HepG2 (cell line): ENCODE measurements at regions not wholly inside any gene's neighbourhood (a gene's known extent, or its start where the extent isn't known, plus 50 kb on each side); places are given as distances from the start of the nearest gene placed in this dataset.

ENCODE experiments used
- ATAC-seq: fragments of 200-7000 bp; cut with Tn5 transposase; 3 replicates; pipeline ENCODE4 v1.9.1; 2020; ENCODE audit warnings: mild to moderate bottlenecking, moderate library complexity
- BruUV-seq: library from RNA; stranded (reverse); fragments of 400-500 nt; replicated peaks from 2 replicates; lab custom pipeline; 2021; lab: Mats Ljungman, UMichigan
- CTCF ChIA-PET: fragments of 300-600 bp; formaldehyde crosslinking; extraction: SDS; loops from one replicate; lab custom pipeline; 2021; ENCODE audit warnings: low total read pairs, inconsistent platforms, low intra/inter-chr PET ratio; lab: Yijun Ruan, JAX
- POLR2A ChIA-PET: fragments of 350-600 bp; sonication (Branson Sonifier 250); formaldehyde crosslinking; loops from one replicate; lab custom pipeline; 2020; ENCODE audit warnings: antibody characterized with exemption, inconsistent platforms; lab: Yijun Ruan, JAX
- DNase-seq: peaks from one replicate; pipeline ENCODE4 v3.0.0-alpha.2; 2015; ENCODE audit warnings: low spot score
- FAIRE-seq: peaks from 3 replicates; lab custom pipeline; 2011; peaks lifted over from hg19 to GRCh38; lab: Jason Lieb, UNC
- H2AFZ ChIP-seq: one replicate; pipeline ENCODE4 v1.6.1; 2011; ENCODE audit warnings: low read length, inconsistent platforms
- H3K27ac ChIP-seq: fragments of 300-600 bp; 3 replicates; pipeline ENCODE4 v1.8.0; 2011; ENCODE audit warnings: mixed run types, mild to moderate bottlenecking, mixed read lengths, low read length, inconsistent platforms; ENCODE audit not compliant: insufficient read depth; ENCODE audit errors: extremely low read length
- H3K27me3 ChIP-seq, 2 experiments: fragments of 200-600 bp in 1 of 2; 2 replicates in 1 of 2; 3 replicates in 1 of 2; pipeline versions ENCODE4 v1.6.0 to v1.8.0; 2011; ENCODE audit warnings: low read length in 2 of 2, mild to moderate bottlenecking in 2 of 2, moderate library complexity in 2 of 2, inconsistent platforms in 1 of 2; ENCODE audit not compliant: insufficient read depth in 2 of 2, control insufficient read depth in 1 of 2
- H3K36me3 ChIP-seq, 2 experiments: fragments of 200-600 bp in 1 of 2; replicated peaks in 1 of 2; 2 replicates in 1 of 2; 3 replicates in 1 of 2; pipeline versions ENCODE4 v1.5.1 to v1.8.0; 2011; ENCODE audit warnings: low read length in 2 of 2, inconsistent platforms in 1 of 2; ENCODE audit not compliant: insufficient read depth in 2 of 2, control insufficient read depth in 1 of 2
- H3K4me1 ChIP-seq: 2 replicates; pipeline ENCODE4 v1.5.1; 2012; ENCODE audit warnings: low read length, inconsistent platforms; ENCODE audit not compliant: insufficient read depth
- H3K4me2 ChIP-seq: 2 replicates; pipeline ENCODE4 v1.6.0; 2011; ENCODE audit warnings: low read depth, low read length, inconsistent platforms
- H3K4me3 ChIP-seq, 3 experiments: fragments of 200-600 bp in 1 of 3; sonication (generic), shearing (Covaris generic) in 1 of 3; replicated peaks in 1 of 3; 2 replicates each; pipeline ENCODE4 v1.5.1; 2011 to 2016; ENCODE audit warnings: low read length in 3 of 3, inconsistent platforms in 2 of 3, low read depth in 2 of 3, mild to moderate bottlenecking in 2 of 3, control low read depth in 1 of 3, mixed read lengths in 1 of 3; ENCODE audit not compliant: insufficient read depth in 1 of 3
- H3K79me2 ChIP-seq: one replicate; pipeline ENCODE4 v1.6.1; 2011; ENCODE audit warnings: low read length, inconsistent platforms; ENCODE audit not compliant: insufficient read depth
- H3K9ac ChIP-seq: 2 replicates; pipeline ENCODE4 v1.6.0; 2011; ENCODE audit warnings: mild to moderate bottlenecking, low read depth, low read length, inconsistent platforms; ENCODE audit not compliant: insufficient read depth
- H3K9me3 ChIP-seq: 2 replicates; pipeline ENCODE4 v1.5.1; 2012; ENCODE audit warnings: mild to moderate bottlenecking, low read length
- H4K20me1 ChIP-seq: 2 replicates; pipeline ENCODE4 v1.6.0; 2011; ENCODE audit warnings: inconsistent platforms, mild to moderate bottlenecking, low read length, moderate library complexity; ENCODE audit not compliant: insufficient read depth
- AKAP8 ChIP-seq: sonication (generic); formaldehyde crosslinking; IDR thresholded peaks from 2 replicates; pipeline ENCODE4 v1.5.1; 2020; ENCODE audit warnings: mild to moderate bottlenecking, missing genetic modification reagents
- ETV5 ChIP-seq: IDR thresholded peaks from 2 replicates; pipeline ENCODE4 v1.6.1; 2018; ENCODE audit warnings: missing biosample characterization, missing genetic modification reagents, inconsistent platforms, borderline replicate concordance
- FOXP1 ChIP-seq, 2 experiments: fragments of 450-650 bp in 1 of 2; IDR thresholded peaks; 2 replicates each; pipeline ENCODE4 v1.6.1; 2017 to 2018; ENCODE audit warnings: antibody characterized with exemption in 1 of 2
- GTF2F1 ChIP-seq: fragments of 150-350 bp; IDR thresholded peaks from 2 replicates; pipeline ENCODE4 v1.6.1; 2014; ENCODE audit warnings: low read length
- MTA3 ChIP-seq: sonication (generic); formaldehyde crosslinking; IDR thresholded peaks from 2 replicates; pipeline ENCODE4 v1.4.0; 2020; ENCODE audit warnings: missing genetic modification reagents
- NCOA5 ChIP-seq: sonication (generic); formaldehyde crosslinking; IDR thresholded peaks from 2 replicates; pipeline ENCODE4 v1.4.0; 2020; ENCODE audit warnings: missing genetic modification reagents
- PPARG ChIP-seq: conservative IDR thresholded peaks from 2 replicates; pipeline ENCODE4 v1.6.1; 2016; ENCODE audit warnings: missing biosample characterization, missing genetic modification reagents
- RAD21 ChIP-seq: fragments of 450-650 bp; formaldehyde crosslinking; IDR thresholded peaks from 2 replicates; pipeline ENCODE4 v1.5.0; 2020; ENCODE audit warnings: mild to moderate bottlenecking
- SP2 ChIP-seq: sonication (generic); formaldehyde crosslinking; IDR thresholded peaks from 2 replicates; pipeline ENCODE4 v1.5.1; 2020; ENCODE audit warnings: mild to moderate bottlenecking, missing genetic modification reagents
- XRCC5 ChIP-seq: fragments of 200-400 bp; formaldehyde crosslinking; optimal IDR thresholded peaks from 2 replicates; pipeline ENCODE3; 2017; ENCODE audit warnings: mild to moderate bottlenecking, low read length
- ZNF138 ChIP-seq: sonication (generic); formaldehyde crosslinking; IDR thresholded peaks from 2 replicates; pipeline ENCODE4 v1.5.0; 2020; ENCODE audit warnings: mild to moderate bottlenecking, low read depth, missing genetic modification reagents
- ZNF333 ChIP-seq: sonication (generic); formaldehyde crosslinking; IDR thresholded peaks from 2 replicates; pipeline ENCODE4 v1.4.0; 2020; ENCODE audit warnings: mild to moderate bottlenecking, missing genetic modification reagents, borderline replicate concordance
- ZNF562 ChIP-seq: sonication (generic); formaldehyde crosslinking; IDR thresholded peaks from 2 replicates; pipeline ENCODE4 v1.8.0; 2022; ENCODE audit warnings: missing genetic modification reagents, borderline replicate concordance
- ZNF678 ChIP-seq: sonication (generic); formaldehyde crosslinking; IDR thresholded peaks from 2 replicates; pipeline ENCODE4 v1.4.0; 2020; ENCODE audit warnings: mild to moderate bottlenecking, missing genetic modification reagents
- ZNF883 ChIP-seq: sonication (generic); formaldehyde crosslinking; IDR thresholded peaks from 2 replicates; pipeline ENCODE4 v1.5.1; 2020; ENCODE audit warnings: mild to moderate bottlenecking, missing genetic modification reagents; ENCODE audit errors: not compliant biosample characterization
- WGBS: methylation state at CpG from one replicate; pipeline ENCODE4 v1.1.6; 2017; ENCODE audit warnings: low lambda C conversion rate; 5-methylcytosine and 5-hydroxymethylcytosine counted together
- in situ Hi-C: cut with HindIII; loops from 2 replicates; pipeline ENCODE4 v1.10.0; 2017; ENCODE audit warnings: low pct_unique_long_range_greater_than_20kb; ENCODE audit not compliant: extremely low pct_ligation_motif_present
- intact Hi-C: fragments of 100-400 bp; cut with micrococcal nuclease; formaldehyde crosslinking; loops from one replicate; pipeline ENCODE4 v1.10.0; 2022; ENCODE audit not compliant: unreplicated experiment
- TF ChIP-seq, protein P1 (sequence below): sonication (generic); formaldehyde crosslinking; conservative IDR thresholded peaks from 2 replicates; pipeline ENCODE4 v1.4.0; 2020; ENCODE audit warnings: missing genetic modification reagents
- TF ChIP-seq, protein P2 (sequence below): sonication (generic); formaldehyde crosslinking; IDR thresholded peaks from 2 replicates; pipeline ENCODE4 v1.5.0; 2020; ENCODE audit warnings: mild to moderate bottlenecking, missing genetic modification reagents
- TF ChIP-seq, protein P3 (sequence below): sonication (generic); formaldehyde crosslinking; IDR thresholded peaks from 2 replicates; pipeline ENCODE4 v1.5.0; 2020; ENCODE audit warnings: missing genetic modification reagents, mild to moderate bottlenecking, borderline replicate concordance
- TF ChIP-seq, protein P4 (sequence below): sonication (generic); formaldehyde crosslinking; IDR thresholded peaks from 2 replicates; pipeline ENCODE4 v1.8.0; 2022; ENCODE audit warnings: mild to moderate bottlenecking, missing genetic modification reagents

DNA sequence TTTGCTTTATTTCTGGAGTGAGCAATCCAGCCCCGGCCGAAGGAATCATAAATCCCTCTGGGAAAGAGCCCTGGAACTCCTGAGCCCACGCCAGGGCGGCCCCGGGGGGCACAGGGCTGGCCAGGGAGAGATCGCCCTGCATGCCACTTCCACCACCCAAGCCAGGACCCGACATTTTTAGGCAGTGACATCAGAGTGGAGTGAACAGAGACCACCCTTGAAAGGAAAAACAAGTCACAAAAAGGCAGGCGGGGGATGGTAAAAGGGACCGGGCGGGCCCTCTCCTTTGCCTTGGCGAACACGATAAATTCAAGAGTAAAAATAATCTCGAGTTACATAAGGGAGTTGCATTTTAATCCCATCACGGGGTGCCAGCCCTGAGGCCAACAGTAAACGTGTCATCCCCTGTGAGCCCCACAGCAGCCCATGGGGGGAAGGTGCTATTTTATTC, 284.1 kb downstream of the C16orf95 start:
- no peak overlapping the region for H3K4me2 ChIP-seq
- no peaks in the 10 kb centered on the region for H4K20me1 ChIP-seq
- H3K9me3 ChIP-seq = no peaks in the 10 kb centered on the region
- ATAC-seq (no peak), DNase-seq (no peak), FAIRE-seq (no peak)
- in situ Hi-C loops (no loop called here), intact Hi-C loops (no loop called here)
- no peak overlapping the region for H3K27ac ChIP-seq
- no peaks in the 10 kb centered on the region for H3K36me3 ChIP-seq
- H2AFZ ChIP-seq = no peak overlapping the region
- WGBS = 26% methylated on average over 15 of the region's 15 CpGs
- H3K9ac ChIP-seq = no peak overlapping the region
- H3K27me3 ChIP-seq = peaks cover 0 to 48% of the 10 kb centered on the region in 2 experiments; a peak in 4 of 5 replicates
- no peaks in the 10 kb centered on the region for H3K79me2 ChIP-seq
- ChIA-PET CTCF (no interaction called here), POLR2A (no interaction called here)
- no peak overlapping the region for H3K4me3 ChIP-seq
- no peaks in the 10 kb centered on the region for H3K4me1 ChIP-seq
- BruUV-seq = no TSS peak
- TF ChIP-seq ZNF678 (CRISPR knock-in tag) = no peak
- TF ChIP-seq FOXP1 (IDR thresholded peaks at IDR 0.05) = no peak
- no peak for TF ChIP-seq FOXP1 (CRISPR knock-in tag; IDR thresholded peaks at IDR 0.05)
- no peak for TF ChIP-seq RAD21
- TF ChIP-seq NCOA5 (CRISPR knock-in tag) = no peak
- TF ChIP-seq ZNF333 (CRISPR knock-in tag) = no peak
- TF ChIP-seq MTA3 (CRISPR knock-in tag) = no peak
- no peak for TF ChIP-seq ZNF562
- no peak for TF ChIP-seq ZNF138
- TF ChIP-seq, protein P1, sequence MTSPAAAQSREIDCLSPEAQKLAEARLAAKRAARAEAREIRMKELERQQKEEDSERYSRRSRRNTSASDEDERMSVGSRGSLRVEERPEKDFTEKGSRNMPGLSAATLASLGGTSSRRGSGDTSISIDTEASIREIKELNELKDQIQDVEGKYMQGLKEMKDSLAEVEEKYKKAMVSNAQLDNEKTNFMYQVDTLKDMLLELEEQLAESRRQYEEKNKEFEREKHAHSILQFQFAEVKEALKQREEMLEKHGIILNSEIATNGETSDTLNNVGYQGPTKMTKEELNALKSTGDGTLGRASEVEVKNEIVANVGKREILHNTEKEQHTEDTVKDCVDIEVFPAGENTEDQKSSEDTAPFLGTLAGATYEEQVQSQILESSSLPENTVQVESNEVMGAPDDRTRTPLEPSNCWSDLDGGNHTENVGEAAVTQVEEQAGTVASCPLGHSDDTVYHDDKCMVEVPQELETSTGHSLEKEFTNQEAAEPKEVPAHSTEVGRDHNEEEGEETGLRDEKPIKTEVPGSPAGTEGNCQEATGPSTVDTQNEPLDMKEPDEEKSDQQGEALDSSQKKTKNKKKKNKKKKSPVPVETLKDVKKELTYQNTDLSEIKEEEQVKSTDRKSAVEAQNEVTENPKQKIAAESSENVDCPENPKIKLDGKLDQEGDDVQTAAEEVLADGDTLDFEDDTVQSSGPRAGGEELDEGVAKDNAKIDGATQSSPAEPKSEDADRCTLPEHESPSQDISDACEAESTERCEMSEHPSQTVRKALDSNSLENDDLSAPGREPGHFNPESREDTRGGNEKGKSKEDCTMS = no peak
- TF ChIP-seq ETV5 (CRISPR knock-in tag) = no peak
- no peak for TF ChIP-seq GTF2F1
- TF ChIP-seq, protein P2, sequence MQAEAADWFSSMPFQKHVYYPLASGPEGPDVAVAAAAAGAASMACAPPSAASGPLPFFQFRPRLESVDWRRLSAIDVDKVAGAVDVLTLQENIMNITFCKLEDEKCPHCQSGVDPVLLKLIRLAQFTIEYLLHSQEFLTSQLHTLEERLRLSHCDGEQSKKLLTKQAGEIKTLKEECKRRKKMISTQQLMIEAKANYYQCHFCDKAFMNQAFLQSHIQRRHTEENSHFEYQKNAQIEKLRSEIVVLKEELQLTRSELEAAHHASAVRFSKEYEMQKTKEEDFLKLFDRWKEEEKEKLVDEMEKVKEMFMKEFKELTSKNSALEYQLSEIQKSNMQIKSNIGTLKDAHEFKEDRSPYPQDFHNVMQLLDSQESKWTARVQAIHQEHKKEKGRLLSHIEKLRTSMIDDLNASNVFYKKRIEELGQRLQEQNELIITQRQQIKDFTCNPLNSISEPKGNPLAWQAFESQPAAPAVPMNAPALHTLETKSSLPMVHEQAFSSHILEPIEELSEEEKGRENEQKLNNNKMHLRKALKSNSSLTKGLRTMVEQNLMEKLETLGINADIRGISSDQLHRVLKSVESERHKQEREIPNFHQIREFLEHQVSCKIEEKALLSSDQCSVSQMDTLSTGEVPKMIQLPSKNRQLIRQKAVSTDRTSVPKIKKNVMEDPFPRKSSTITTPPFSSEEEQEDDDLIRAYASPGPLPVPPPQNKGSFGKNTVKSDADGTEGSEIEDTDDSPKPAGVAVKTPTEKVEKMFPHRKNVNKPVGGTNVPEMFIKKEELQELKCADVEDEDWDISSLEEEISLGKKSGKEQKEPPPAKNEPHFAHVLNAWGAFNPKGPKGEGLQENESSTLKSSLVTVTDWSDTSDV (CRISPR knock-in tag) = no peak
- no peak for TF ChIP-seq PPARG (CRISPR knock-in tag)
- TF ChIP-seq AKAP8 = no peak
- no peak for TF ChIP-seq XRCC5
- TF ChIP-seq, protein P3, sequence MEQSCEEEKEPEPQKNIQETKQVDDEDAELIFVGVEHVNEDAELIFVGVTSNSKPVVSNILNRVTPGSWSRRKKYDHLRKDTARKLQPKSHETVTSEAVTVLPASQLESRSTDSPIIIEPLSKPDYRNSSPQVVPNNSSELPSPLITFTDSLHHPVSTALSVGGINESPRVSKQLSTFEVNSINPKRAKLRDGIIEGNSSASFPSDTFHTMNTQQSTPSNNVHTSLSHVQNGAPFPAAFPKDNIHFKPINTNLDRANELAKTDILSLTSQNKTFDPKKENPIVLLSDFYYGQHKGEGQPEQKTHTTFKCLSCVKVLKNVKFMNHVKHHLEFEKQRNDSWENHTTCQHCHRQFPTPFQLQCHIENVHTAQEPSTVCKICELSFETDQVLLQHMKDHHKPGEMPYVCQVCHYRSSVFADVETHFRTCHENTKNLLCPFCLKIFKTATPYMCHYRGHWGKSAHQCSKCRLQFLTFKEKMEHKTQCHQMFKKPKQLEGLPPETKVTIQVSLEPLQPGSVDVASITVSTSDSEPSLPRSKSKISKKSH (CRISPR knock-in tag) = no peak
- TF ChIP-seq ZNF883 = no peak
- TF ChIP-seq, protein P4, sequence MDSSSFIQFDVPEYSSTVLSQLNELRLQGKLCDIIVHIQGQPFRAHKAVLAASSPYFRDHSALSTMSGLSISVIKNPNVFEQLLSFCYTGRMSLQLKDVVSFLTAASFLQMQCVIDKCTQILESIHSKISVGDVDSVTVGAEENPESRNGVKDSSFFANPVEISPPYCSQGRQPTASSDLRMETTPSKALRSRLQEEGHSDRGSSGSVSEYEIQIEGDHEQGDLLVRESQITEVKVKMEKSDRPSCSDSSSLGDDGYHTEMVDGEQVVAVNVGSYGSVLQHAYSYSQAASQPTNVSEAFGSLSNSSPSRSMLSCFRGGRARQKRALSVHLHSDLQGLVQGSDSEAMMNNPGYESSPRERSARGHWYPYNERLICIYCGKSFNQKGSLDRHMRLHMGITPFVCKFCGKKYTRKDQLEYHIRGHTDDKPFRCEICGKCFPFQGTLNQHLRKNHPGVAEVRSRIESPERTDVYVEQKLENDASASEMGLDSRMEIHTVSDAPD = no peak
- TF ChIP-seq SP2 (CRISPR knock-in tag) = no peak
